ENCODE measurements at regions not wholly inside any gene's neighbourhood (a gene's known extent, or its start where the extent isn't known, plus 50 kb on each side); places are given as distances from the start of the nearest gene placed in this dataset.

DNA sequence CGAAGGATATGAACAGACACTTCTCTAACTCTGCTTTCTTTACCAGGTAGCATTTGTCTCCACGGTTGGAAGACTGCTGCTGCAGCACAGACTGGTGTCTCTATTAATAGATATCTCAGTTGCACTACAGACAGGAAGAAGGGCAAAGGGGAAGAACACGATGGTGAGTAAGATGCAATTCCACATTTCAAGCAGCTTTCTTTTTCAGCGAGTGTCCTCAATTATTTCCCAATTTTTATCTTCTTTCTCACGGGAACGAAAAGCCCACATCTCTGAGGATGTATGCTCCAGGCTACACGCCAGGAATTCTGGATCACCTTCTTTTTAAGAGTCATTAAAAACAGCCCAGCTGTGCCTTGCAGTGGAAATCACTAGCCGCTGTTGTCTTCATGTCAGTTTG, 311.6 kb upstream of the ECI2 start:
- DNase-seq (ENCODE audit: low spot score) = no peak
- no peak for ATAC-seq (ENCODE audit: low FRiP score)

GRCh38 chr6:4441981-4442434, 306.6 kb upstream of the ECI2 start:
- TF ChIP-seq, protein P1, sequence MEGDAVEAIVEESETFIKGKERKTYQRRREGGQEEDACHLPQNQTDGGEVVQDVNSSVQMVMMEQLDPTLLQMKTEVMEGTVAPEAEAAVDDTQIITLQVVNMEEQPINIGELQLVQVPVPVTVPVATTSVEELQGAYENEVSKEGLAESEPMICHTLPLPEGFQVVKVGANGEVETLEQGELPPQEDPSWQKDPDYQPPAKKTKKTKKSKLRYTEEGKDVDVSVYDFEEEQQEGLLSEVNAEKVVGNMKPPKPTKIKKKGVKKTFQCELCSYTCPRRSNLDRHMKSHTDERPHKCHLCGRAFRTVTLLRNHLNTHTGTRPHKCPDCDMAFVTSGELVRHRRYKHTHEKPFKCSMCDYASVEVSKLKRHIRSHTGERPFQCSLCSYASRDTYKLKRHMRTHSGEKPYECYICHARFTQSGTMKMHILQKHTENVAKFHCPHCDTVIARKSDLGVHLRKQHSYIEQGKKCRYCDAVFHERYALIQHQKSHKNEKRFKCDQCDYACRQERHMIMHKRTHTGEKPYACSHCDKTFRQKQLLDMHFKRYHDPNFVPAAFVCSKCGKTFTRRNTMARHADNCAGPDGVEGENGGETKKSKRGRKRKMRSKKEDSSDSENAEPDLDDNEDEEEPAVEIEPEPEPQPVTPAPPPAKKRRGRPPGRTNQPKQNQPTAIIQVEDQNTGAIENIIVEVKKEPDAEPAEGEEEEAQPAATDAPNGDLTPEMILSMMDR (IDR thresholded peaks at IDR 0.05) = no peak
- no peak for ATAC-seq (ENCODE audit: low FRiP score)
- no peak for DNase-seq (ENCODE audit: low spot score)

More for the DNA sequence above, 311.6 kb upstream of the ECI2 start:
- TF ChIP-seq, protein P1 (IDR thresholded peaks at IDR 0.05) = no peak

GRCh38 chr6:4439159-4439558, 303.8 kb upstream of the ECI2 start:
- no peak for ATAC-seq (ENCODE audit: low FRiP score)
- TF ChIP-seq, protein P1 (IDR thresholded peaks at IDR 0.05) = no peak
- DNase-seq (ENCODE audit: low spot score) = no peak

- TF ChIP-seq, protein P1 (IDR thresholded peaks at IDR 0.05) = no peak
- DNase-seq (ENCODE audit: low spot score) = no peak
- ATAC-seq (ENCODE audit: low FRiP score) = no peak
These were observed 302.0 kb upstream of the ECI2 start for GRCh38 chr6:4437342-4437741.

- ATAC-seq (ENCODE audit: low FRiP score) = no peak
- TF ChIP-seq, protein P1 (IDR thresholded peaks at IDR 0.05) = no peak
- DNase-seq (ENCODE audit: low spot score) = no peak
These were observed 300.6 kb upstream of the ECI2 start for GRCh38 chr6:4435981-4436445.

- DNase-seq (ENCODE audit: low spot score) = no peak
- TF ChIP-seq, protein P1 (IDR thresholded peaks at IDR 0.05) = no peak
- no peak for ATAC-seq (ENCODE audit: low FRiP score)
These were observed 299.3 kb upstream of the ECI2 start for GRCh38 chr6:4434655-4435054.

- ATAC-seq (ENCODE audit: low FRiP score) (no peak), DNase-seq (ENCODE audit: low spot score) (no peak)
- TF ChIP-seq, protein P1 (IDR thresholded peaks at IDR 0.05) = no peak
These were observed 297.8 kb upstream of the ECI2 start for GRCh38 chr6:4433199-4433598.
